NCI-H526 treated with DMSO at 0.1 percent for 48 hours (cell line): ENCODE measurements at regions not wholly inside any gene's neighbourhood (a gene's known extent, or its start where the extent isn't known, plus 50 kb on each side); places are given as distances from the start of the nearest gene placed in this dataset.
"Not testable (repeated sequence)": the region's sequence is repeated elsewhere in the genome, so short reads cannot be mapped to it uniquely, and the experiment has no call there.

Experiments used
- DNase-seq: peaks from one replicate; lab custom pipeline; 2025; lab: John Stamatoyannopoulos, UW

DNA sequence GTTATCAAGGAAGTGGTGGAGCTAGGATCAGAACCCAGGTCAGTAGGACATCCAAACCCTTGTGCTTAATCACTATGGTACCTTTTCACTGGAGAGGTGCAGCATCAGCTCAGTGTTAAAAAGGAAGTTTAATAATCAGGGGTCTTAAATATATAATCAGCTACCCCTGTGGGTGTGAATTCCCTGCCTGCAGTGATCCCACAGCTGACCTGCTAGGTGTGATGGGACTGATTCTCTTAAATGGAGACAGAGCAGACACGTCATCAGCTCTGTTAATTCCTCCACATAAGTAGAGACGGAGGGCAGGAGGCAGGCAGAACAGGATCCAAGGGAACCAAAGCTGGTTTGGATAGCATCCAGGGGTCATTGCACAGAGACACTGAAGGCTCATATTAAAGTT is 154.1 kb upstream of the CRBN start:
- DNase-seq: no peak

DNA sequence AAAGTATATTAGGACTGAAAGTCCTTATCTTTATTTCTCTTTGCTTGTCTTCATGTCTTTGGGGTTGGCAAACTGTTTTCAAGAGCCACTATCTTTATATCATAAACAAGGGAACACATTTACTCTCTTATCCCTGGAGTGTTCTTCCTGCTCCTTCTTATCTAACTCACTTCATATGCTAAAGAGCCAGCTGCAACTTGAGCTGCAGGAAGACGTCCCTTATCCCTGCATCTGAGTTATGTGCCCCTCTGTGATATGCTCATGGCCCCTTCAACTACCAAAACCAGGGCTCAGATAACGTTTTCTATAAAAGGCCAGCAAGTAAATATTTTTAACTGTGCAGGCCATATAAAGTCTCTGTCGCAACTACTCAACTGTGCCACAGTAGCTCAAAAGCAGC is 137.0 kb upstream of the CRBN start:
- DNase-seq: no peak

DNA sequence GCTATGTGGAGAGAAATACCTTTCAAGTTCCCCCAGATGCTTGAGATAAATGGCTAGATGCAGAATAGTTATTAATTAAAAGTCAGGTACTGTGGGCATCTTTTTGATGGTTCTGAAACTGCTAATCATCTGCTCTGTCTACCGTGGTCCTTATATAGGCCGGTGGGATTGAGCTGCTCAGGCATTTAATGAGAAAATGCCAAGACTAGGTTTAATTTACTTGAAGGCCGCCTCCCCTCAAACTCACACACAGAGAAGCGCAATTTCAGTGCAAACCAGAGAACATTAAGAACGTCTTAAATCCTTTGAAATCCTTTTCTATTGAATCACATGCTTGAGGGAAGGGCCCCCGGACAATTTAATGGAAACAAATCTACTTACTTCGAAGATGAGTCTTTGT is 136.4 kb upstream of the CRBN start:
- no peak for DNase-seq

DNA sequence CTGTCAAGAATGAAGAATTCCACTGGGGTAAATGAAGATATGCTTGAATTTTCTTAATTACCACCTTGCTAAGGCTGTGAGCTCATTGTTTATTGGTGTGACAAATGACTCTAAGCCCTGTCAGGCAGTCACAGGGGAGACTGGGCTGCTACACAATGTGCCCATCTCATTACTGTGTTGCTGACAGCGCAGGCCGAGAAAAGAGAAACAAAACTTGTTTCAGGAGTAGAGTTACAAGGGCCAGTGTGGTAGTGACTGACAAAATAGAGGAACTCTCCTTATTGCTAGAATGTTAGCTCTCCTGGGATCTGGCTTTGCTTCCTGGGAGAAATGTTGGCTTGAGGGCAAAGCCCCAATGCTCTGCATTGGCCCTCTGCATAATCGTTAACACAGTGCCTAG is 130.4 kb upstream of the CRBN start:
- DNase-seq: no peak

DNA sequence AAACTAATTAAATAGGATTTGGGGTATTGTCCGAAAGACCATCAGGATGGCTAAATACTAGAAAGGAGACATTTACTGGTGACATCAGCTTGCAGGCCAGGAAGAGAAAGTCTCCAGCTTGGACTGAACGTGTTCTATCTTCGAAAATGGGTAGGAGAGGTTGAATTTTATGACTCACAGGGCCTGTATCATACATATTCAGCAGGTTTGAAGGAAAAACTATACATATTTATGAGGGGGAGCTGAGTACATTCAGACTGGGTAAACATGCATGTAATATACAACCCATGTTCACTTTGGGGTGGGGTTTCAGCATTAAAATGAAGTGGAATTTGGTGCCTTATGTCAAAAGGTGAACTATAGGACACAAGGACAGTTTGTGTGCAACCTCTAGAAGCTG is 129.3 kb upstream of the CRBN start:
- no peak for DNase-seq

DNA sequence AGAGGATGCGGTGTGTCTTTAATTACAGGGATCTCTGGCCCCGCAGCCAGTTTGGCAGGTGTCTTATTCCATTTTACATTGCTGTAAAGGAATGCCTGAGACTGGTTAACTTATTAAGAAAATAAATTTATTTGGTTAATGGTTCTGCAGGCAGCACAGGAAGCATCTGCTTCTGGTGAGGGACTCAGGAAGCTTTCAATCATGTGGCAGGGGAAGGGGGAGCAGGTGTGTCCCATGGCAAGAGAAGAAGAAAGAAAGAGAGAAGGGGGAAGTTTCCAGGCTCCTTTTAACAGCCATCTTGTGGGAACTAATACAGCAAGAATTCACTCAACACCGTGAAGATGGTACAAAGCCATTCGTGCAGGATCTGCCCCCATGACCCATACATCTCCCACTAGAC is 128.0 kb upstream of the CRBN start:
- DNase-seq: no peak

DNA sequence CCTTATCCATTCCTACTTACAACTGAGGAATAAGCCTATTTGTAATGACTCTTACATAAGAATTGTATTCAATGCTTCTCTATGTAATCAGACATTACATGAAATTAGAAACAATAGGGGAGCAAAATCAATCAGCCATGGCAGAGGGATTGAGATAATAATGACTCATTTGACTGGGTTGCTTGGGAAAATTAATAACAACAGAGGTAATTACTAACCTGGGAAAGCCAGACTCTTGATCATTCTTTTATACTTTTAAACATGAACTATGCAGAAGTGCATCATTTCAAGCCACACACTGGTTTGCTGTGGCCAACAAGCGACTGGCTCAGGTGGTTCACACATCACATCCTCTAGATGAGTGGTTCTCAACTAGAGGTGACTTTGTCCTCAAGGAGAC is 126.3 kb upstream of the CRBN start:
- DNase-seq: no peak

DNA sequence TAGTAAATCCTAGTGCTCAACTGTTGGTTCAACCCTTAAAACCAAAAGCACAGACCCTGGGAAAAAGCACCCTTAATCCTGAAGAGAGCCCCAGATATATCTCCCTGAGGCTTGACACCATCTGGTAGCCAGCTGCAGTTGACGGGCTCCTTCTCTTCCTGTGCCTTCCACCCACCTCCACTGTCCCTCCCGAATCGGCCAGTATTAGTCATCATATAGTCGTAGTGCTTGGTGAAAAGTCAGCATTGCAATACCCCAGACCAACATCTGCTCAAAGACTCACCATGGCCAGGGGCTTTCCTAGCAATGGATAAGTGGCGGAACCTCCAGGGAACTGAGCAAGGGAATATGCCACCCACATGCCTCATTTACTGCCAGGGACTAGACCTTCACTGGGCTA is 125.6 kb upstream of the CRBN start:
- DNase-seq: no peak

DNA sequence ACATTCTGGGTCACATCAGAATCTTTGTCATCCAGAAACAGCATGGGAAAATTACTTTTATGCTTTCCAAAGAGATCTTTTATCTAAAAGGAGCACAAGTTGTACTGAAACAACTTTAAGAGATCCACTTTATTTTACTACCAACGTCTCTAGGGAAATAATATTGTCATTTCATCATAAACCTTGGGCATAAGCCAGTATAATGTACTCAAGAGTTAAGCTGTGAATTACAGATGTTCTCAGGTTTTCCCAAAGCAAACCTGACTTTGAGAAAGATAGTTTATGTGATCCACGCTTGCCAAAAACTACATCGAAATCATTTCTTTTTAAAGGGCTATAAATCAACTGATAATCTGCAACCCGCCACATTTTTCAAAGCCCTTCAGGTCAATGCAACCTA is 124.1 kb upstream of the CRBN start:
- DNase-seq: no peak

DNA sequence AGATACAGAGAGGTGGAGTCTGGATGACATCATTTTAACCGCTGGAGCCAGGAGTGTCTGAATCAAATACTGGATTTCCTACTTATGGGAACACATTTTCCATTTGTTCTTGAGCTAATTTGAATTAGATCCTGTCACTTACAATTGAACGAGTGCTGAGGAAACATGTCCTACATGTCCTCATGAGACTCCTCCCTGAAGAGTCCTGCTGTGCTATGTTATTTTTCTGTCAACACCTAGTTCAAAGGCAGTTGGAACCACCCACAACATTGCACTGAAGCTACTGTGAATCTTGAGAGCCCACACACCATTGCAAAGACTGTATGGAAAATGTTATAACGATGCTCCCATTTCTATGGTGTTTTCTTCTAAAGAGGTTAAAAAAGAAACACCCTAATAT is 123.5 kb upstream of the CRBN start:
- no peak for DNase-seq

DNA sequence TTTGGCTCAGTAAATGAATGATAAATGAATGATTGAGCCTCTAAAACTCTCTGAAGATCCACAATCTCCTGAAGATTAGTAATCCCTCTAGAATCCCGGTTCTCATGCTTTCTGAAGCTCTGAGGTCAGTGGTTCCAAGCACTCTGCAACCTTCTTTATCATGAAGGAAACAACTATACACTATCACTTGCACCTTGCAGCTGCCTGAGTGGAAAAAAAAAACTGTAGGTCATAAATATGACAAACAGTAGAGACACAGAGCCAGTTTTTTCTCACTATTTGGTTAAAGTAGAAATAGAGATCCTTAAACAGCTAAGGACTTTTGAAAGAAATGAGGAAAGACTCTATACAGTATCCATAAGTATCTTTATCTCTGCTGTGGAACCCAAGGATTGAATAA is 122.0 kb upstream of the CRBN start:
- no peak for DNase-seq

DNA sequence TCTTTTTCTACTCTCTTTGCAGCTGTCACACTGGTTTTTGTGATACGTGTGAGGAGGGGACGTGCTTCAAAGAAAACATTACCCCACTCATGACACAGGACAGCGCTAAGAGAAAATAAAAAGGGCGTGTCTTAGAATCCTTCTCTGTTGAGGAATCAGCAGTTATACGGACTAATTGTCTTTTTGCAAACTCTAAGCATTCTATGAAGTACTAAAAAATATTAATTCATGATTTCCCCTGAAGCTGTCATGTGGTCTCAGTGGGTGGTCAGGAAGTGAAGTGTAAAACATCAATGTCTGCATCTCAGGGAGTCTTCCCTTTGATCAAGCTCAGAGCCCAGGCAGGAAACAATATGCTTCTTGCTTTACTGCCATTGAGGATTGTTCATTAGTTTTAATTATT is 117.5 kb upstream of the CRBN start:
- no peak for DNase-seq

DNA sequence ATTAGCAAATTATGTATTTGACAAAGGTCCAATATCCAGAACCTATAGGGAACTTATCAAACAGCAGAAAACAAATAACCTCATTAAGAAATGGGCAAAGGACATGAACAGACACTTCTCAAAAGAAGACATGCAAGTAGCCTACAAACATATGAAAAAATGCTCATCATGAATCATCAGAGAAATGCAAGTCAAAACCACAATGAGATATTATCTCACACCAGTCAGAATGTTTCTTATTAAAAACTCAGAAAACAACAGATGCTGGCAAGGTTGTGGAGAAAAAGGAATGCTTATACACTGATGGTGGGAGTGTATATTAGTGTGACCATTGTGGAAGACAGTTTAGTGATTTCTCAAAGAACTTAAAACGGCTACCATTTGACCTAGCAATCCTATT is 116.1 kb upstream of the CRBN start:
- no peak for DNase-seq

DNA sequence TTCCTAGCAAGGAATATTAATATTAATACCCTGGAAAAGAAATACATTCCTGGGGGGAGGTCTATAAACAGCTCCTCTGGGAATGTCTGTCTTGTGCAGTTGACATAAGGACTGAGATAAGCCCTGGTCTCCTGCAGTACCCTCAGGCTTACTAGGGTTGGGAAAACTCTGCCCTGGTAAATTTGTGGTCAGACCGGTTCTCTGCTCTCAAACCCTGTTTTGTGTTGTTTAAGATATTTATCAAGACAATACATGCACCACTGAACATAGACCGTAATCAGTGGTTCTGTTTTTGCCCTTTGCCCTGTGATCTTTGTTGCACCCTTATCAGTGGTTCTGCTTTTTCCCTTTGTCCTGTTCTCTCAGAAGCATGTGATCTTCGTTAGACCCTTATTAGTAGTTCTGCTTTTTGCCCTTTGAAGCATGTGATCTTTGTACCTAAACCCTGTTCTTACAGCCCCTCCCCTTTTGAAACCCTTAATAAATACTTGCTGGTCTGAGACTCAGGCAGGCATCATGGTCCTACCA is 112.3 kb upstream of the CRBN start:
- not testable (repeated sequence) for DNase-seq

DNA sequence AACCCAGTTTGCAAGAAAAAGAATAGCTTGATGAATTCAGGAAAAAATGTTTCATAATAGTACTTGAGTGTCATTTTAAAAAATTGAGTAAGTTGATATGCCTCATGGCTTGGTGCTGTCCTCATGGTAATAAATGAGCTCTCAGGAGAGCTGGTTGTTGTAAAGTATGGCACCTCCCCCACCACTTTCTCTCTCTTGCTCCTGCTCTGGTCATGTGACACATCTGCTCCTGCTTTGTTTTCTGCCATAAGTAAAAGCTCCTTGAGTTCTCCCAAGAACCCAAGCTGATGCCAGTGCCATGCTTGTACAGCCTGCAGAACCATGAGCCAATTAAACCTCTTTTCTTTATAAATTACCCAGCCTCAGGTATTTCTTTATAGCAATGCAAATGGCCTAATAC is 108.8 kb upstream of the CRBN start:
- no peak for DNase-seq

DNA sequence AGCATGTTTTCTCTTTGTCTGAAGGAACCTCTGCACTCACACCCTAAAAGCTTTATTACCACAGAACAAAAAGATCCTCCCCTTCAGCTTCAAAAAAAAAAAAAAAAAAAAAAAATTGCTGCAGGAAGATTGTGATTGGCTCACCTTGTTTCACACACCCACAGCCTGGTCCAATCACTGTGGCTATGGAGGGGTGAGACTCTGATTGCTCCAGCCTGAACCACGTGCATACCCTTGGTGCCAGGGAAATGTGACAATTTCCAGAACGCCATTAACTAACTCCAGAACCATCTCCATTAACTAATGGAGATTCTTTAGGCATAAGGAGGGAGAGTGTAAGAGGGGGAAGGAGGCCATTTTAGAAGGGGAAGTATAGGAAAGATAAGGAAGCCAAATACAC is 106.5 kb upstream of the CRBN start:
- DNase-seq: no peak

DNA sequence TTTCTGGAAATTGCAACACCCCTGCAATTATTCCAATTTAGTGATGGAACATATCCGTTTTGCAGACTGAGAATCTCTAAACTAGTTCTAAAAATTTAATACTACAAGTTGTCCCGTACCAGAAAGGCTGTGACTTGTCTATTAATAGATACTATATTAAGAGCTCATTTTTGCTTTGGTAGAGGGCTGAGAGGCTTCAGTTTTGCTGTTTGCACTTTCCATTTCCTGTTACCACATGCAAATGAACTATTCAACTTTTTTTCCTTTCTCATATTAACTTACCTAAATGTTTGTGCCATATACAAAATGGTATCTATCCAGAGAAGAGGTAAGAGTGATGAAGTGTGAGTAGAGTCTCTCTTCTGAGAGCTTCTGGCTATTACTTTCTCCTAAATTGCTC is 101.5 kb upstream of the CRBN start:
- DNase-seq: no peak

DNA sequence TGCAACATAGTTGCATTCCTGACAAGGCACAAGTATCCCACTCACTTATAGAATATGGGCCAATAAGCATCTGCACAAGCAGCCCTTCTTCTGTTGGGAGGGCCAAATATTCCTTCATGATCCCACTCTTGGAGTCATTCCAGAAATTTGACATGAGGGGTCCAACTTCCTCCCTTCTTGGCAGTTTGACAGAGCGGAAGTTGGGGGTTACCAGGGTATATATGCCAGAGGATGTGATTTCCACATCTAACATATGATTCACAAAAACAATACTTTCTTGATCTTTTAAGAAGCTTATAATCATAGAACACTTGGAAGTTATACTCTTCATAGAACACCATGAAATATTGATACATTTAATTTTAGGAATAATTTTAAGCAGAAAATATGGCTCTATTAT is 100.9 kb upstream of the CRBN start:
- no peak for DNase-seq

DNA sequence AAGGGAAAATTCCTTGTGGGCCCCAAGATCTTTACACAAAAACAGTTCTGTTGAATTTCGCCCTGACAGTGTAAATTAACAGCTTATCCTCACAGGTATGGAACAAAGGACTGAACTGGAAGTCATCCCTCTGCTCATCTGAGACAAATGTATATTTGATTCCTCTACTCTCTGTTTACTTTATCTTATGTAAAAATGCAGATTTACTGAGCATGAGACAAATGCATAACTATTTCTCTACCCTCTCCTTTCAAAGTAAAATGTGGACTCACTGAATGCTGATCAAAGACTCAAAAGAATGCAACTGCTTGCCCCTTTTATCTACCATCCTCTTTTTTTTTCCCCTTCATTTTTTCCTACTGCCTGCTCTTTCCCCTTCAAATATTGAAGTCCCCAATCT is 98.6 kb upstream of the CRBN start:
- no peak for DNase-seq

DNA sequence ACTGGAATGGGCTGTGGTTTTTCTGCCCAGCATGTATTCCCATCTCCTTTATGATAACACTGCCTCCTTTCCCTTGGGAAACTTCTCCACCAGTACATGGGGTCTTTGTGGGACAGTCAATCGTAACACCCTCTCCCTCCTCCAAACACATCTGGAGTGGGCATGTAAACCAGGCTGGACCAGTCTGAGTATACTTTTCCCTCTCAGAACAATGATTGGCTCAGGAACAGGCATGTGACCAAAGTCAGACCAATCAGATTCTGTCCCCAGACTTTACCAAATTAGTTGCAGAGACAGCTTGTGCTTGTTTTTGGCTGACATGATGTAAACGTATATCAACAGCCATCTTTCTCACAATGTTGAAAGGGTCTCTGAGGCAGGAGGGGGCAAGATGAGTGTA is 97.1 kb upstream of the CRBN start:
- DNase-seq: no peak

DNA sequence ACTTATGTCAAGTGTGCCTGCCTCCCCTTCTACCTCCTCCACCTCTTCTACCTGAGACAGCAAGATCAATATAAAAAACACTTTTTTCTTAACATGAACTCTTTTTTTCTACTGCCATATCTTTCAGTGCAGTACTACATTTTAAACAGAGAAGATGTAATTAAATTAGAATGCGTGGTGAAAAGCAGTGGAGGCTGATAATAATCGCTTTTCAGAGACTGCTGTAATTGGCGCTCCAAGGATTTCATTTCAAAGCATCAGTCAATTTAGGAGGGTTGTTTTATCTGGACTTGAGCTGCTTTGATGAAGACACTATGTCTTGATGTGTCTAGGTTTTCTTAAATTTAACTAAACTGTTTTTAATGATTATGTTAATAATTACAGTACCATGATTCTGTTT is 85.3 kb upstream of the CRBN start:
- no peak for DNase-seq

DNA sequence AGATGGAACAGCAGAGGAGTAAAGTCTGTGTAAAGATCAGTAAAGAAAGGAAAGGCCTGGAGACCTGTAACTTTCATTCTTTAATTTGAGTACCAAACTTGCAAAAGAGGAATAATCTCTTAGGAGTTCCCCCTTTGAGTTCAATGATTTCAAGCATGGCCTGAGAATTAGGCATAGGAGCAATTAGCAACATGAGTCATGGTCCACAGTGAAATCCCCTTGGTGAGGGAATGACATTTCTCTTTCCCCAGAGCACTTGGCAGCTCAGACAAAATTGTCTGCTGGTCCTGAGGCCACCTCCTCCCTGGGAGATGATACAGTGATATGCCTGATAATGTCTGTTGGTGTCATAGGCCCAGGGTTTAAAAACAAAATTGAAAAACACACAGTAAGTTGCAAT is 81.4 kb upstream of the CRBN start:
- no peak for DNase-seq

DNA sequence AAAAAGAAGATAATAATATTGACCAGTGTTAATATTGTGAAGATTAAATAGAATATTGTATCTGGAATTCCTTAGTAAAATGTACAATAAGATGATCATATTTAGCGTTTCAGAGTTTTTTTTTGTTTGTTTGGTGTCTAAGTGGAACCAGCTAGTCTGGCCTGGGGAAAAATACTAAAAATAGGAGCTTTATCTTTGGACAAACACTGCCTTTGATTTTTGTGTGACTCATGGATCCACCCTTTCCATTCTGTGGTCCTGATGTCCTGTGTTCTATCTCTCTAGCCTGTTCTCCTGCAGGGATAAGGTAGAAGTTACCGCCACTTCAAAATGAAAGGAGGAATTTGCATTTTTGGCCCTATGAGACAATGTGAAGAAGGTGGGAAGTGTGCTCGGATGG is 79.7 kb upstream of the CRBN start:
- no peak for DNase-seq

DNA sequence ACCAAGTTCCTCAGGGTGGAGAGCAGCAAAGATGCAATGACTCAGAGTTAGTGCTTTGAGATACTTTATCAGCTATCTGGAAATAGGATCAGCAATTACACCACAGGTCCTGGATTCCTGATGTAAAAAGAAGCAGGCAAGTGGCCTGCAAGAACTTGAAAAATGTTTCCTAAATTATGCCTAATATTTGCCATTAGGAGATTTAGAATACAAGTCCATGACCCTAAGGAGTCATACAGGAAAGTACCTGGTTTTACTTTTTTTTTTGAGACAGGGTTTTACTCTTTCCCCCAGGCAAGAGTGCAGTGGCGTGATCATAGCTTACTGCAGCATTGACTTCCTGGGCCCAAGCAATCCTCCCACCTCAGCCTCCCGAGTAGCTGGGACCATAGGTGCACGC is 78.8 kb upstream of the CRBN start:
- no peak for DNase-seq

DNA sequence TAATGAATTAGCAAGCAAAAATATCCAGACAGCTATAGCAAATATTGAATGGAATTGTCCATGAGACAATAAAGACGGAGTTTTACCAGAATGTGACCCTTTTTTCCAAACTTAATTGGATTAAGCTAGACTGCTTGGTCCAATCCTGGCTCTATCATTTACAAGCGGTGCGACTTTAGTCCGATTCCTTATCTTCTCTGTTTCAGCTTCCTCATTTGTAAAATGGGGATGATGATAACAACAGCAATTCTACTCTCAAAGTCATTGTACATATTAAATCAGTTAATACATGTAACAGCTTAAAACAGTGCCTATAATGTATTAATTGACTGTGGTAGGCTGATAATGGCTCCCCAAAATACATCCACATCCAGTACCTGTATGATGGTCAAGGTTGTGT is 62.1 kb upstream of the CRBN start:
- DNase-seq: no peak
